HL-60 (cell line): ENCODE measurements at regions not wholly inside any gene's neighbourhood (a gene's known extent, or its start where the extent isn't known, plus 50 kb on each side); places are given as distances from the start of the nearest gene placed in this dataset.

Experiments used
- DNase-seq, 2 experiments: peaks; one replicate each; pipeline ENCODE4 v3.0.0-alpha.2; 2010 to 2020; ENCODE audit warnings: low read depth in 1 of 2, low spot score in 1 of 2
- H3K27ac ChIP-seq: fragments of 250-450 bp; sonication (Bioruptor Pico); replicated peaks from 2 replicates; pipeline ENCODE4 v1.5.1; 2020; ENCODE audit warnings: mild to moderate bottlenecking, moderate library complexity
- H3K27me3 ChIP-seq: fragments of 250-450 bp; sonication (Bioruptor Pico); 2 replicates; pipeline ENCODE4 v1.5.1; 2021; ENCODE audit warnings: mild to moderate bottlenecking, moderate library complexity; ENCODE audit not compliant: insufficient read depth, poor library complexity, severe bottlenecking
- H3K4me3 ChIP-seq: replicated peaks from 2 replicates; pipeline ENCODE4 v1.5.1; 2011; ENCODE audit warnings: mild to moderate bottlenecking, control low read depth, low read length; ENCODE audit not compliant: insufficient read depth
- GABPA ChIP-seq: IDR thresholded peaks from 2 replicates; pipeline ENCODE4 v1.6.1; 2012; ENCODE audit warnings: low read depth
- POLR2AphosphoS5 ChIP-seq: IDR thresholded peaks from 2 replicates; pipeline ENCODE4 v1.6.1; 2012; ENCODE audit warnings: low read depth
- REST ChIP-seq: IDR thresholded peaks from 2 replicates; pipeline ENCODE4 v1.6.1; 2012; ENCODE audit warnings: low read depth; ENCODE audit not compliant: insufficient replicate concordance
- SPI1 ChIP-seq: IDR thresholded peaks from 2 replicates; pipeline ENCODE4 v1.6.1; 2012; ENCODE audit warnings: low read depth, mild to moderate bottlenecking, borderline replicate concordance
- TF ChIP-seq, protein P1 (sequence below): IDR thresholded peaks from one replicate; pipeline ENCODE4 v1.5.1; 2011; ENCODE audit warnings: low read length, control low read depth, inconsistent platforms; ENCODE audit not compliant: insufficient read depth

DNA sequence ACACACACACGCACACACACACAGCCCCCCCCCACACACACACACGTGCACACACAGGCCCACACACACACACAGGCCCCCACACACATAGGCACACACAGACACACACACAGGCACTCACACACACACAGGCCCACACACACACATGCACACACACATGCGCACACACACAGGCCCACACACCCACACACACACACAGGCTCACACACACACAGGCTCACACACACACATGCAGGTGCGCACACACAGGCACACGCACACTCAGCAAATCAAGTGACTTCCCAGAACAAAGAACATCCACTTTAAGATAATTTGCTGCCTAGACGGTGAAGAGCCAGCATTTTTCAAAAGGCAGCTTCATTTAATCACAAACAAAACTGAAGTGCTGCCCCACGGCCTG lies 78.5 kb upstream of the FBRSL1 start:
- H3K27ac ChIP-seq = no peak overlapping the region
- H3K27me3 ChIP-seq = peaks cover 3% of the 10 kb centered on the region
- no peak for DNase-seq
- H3K4me3 ChIP-seq = no peak overlapping the region
- no peak for TF ChIP-seq GABPA
- TF ChIP-seq, protein P1, sequence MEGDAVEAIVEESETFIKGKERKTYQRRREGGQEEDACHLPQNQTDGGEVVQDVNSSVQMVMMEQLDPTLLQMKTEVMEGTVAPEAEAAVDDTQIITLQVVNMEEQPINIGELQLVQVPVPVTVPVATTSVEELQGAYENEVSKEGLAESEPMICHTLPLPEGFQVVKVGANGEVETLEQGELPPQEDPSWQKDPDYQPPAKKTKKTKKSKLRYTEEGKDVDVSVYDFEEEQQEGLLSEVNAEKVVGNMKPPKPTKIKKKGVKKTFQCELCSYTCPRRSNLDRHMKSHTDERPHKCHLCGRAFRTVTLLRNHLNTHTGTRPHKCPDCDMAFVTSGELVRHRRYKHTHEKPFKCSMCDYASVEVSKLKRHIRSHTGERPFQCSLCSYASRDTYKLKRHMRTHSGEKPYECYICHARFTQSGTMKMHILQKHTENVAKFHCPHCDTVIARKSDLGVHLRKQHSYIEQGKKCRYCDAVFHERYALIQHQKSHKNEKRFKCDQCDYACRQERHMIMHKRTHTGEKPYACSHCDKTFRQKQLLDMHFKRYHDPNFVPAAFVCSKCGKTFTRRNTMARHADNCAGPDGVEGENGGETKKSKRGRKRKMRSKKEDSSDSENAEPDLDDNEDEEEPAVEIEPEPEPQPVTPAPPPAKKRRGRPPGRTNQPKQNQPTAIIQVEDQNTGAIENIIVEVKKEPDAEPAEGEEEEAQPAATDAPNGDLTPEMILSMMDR = no peak
- TF ChIP-seq SPI1 = no peak
- no peak for TF ChIP-seq REST
- no peak for TF ChIP-seq POLR2AphosphoS5

GRCh38 chr12:132410849-132411248 lies 79.1 kb upstream of the FBRSL1 start:
- no peak overlapping the region for H3K4me3 ChIP-seq
- TF ChIP-seq REST (no peak), GABPA (no peak), POLR2AphosphoS5 (no peak), SPI1 (no peak)
- TF ChIP-seq, protein P1 = no peak
- H3K27me3 ChIP-seq = no peaks in the 10 kb centered on the region
- no peak for DNase-seq
- no peak overlapping the region for H3K27ac ChIP-seq

DNA sequence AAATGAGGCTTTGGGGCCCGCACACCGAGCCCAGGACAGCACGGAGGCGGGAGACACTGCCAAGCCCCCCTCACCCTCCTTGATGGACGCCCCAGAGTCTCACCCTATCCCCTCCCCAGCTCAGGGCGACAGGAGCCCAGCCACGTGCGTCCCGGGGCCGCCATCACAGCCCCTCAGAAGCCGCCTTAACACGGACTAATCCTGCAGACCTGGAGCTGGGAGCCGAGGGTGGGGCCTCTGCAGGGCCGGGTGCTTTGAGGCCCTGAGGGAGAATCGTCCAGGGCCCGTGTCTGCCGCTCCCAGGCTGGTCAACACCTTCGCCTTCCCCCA lies 79.7 kb upstream of the FBRSL1 start:
- DNase-seq = no peak
- no peak for TF ChIP-seq POLR2AphosphoS5
- no peak for TF ChIP-seq GABPA
- TF ChIP-seq REST = no peak
- TF ChIP-seq, protein P1 = no peak
- no peak for TF ChIP-seq SPI1
- Histone ChIP-seq H3K27me3 (peaks cover 1% of the 10 kb centered on the region), H3K4me3 (no peak overlapping the region), H3K27ac (no peak overlapping the region)
